Fibroblast of gingiva (primary cell): ENCODE measurements at regions not wholly inside any gene's neighbourhood (a gene's known extent, or its start where the extent isn't known, plus 50 kb on each side); places are given as distances from the start of the nearest gene placed in this dataset.
"Not testable (repeated sequence)": the region's sequence is repeated elsewhere in the genome, so short reads cannot be mapped to it uniquely, and the experiment has no call there.

Experiments used
- DNase-seq: peaks from one replicate; pipeline ENCODE4 v3.0.0-alpha.2; 2011; ENCODE audit warnings: low read depth

GRCh38 chrX:122055460-122055859, 1008.0 kb downstream of the GLUD2 start:
- DNase-seq, result peak; percentile 1

DNA sequence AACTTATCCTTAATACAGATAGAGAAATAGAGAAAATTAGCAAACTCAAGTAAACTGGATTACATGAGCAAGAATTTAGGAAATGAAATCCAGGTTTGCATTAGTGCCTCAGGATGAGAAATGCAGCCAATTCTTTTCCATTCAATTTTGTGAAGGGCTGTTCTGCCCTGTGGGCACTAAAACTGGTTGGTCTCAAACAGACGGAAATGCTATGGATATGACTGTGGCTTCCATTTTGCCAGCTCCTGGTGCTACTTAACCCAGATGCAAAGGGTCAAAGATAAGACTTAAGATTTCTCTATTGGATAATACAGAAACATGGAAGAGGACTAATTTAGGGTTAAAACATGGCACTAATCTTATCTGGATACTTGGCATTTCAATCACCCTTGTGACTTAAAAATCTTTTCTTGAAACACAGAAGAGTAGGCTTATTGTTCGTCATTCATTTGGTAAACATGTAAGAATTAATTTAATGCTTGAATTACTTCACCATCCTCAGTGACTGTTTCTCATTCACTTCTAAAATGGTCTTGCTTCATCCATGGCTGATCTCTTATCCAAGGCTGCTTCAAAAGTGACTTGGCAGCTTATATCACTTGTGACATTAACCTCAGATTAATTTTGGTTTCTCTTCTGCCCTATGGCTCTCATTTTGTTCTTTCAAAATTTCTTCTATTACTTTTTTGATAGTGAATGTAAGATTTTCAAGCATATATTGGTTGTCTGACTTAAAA, 1008.7 kb downstream of the GLUD2 start:
- DNase-seq, result peak; percentile 57

DNA sequence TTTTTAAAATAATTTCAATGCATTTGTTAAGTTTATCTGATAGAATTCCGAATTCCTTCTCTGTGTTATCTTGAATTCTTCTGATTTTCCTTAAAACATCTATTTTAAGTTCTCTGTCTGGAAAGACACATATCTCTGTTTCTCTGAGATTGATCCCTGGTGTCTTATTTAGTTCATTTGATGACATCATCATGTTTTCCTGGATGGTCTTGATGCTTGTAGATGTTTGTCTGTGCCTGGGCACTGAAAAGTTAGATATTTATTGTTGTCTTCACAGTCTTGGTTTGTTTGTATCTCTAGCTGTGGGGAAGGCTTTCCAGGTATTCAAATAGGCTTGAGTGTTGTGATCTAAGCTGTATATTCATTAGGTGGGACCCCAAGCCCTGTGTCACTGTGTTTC, 1028.8 kb downstream of the GLUD2 start:
- no peak for DNase-seq

GRCh38 chrX:122078079-122078478, 1030.7 kb downstream of the GLUD2 start:
- DNase-seq, result no peak

DNA sequence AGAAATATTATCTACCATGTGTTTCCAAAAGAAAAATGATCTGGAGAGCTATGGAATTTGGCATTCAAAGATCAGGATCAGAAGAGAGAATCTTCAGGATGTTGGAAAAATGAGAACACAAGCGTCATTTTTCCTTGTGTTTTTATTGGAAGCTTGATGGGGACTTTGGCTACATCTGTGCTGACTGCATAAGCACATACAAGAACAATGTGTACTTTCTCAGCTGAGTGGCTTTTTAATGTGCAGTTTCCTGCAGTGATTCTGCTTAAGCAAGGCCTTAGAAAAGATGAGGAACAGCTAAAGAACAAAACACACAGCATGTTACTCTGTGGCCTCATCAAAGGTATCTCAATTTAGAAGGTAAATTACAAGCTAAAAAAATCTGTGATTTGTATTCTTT, 1039.9 kb downstream of the GLUD2 start:
- DNase-seq, result peak; percentile 80

GRCh38 chrX:122091571-122091970, 1044.2 kb downstream of the GLUD2 start:
- no peak for DNase-seq

- no peak for DNase-seq
These were observed 1045.0 kb downstream of the GLUD2 start for GRCh38 chrX:122092360-122092759.

DNA sequence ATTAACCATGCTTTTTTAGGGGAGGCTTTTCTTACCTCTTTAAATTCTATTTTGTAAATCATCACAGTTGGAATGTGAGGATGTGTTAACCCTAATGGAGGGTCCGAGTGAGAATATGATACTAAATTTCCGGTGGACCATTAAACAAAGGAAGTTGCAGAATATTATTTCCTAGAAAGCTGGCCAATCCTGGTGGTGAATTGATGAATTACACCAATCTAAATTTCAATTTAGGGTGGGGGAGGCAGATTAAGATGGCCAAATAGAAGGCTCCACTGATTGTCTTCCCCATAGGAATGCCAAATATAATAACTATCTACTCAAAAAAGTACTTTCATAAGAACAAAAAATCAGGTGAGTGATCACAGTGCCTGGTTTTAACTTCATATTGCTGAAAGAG, 1045.6 kb downstream of the GLUD2 start:
- no peak for DNase-seq

DNA sequence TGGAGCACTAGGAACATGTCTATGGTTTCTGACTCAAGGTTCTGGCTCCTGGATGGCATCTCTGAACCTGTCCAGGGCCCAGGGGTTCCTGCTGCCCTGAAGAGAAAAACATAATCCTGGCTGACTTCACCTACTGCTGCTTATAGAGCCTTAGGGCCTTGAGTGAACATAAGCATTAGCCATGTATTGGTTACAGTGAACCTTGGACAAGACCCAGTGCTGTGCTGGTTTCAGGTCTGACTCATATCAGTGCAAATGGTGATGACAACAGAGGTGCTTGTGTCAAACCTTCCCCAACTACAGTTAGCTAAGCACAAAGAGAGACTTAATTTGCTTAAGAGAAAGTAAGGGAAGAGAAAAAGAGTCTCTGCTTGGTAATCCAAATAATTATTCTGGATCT, 1047.2 kb downstream of the GLUD2 start:
- peak; percentile 56 for DNase-seq

DNA sequence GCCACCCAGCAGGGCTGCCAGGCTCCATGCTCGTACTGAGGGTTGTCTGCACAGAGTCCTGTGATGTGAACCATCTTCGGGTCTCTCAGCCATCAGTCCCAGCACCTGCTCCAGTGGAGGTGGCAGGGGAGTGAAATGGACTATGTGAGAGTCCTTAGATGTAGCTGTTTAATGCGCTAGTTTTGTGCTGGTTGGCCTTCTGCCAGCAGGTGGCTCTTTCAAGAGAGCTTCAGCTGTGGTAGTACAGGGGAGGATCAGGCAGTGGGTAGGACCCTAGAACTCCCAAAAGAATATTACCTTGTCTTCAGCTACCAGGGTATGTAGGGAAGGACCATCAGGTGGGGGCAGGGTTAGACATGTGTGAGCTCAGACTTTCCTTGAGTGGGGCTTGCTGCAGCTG, 1066.0 kb downstream of the GLUD2 start:
- no peak for DNase-seq

GRCh38 chrX:122113896-122114295, 1066.5 kb downstream of the GLUD2 start:
- no peak for DNase-seq

DNA sequence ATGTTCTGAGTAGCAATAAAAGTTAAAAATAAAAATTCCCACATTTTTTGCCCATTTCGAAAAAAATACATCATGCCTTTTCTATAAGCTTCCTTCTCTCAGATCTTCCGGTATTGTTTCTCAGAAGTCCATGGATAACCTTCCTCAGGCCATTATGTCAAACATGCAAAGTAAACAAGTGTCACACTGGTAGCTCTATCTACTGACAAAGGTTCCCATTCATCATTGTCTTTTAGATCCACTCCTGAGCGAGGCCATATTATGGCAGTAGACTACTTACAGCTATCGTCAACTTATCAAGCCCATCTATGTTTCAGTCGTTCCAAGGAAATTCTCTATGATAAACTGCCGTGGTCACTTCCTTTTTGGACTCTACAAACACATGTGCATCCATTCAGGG, 1068.2 kb downstream of the GLUD2 start:
- DNase-seq, result no peak

GRCh38 chrX:122119361-122119760, 1064.7 kb upstream of the GRIA3 start:
- no peak for DNase-seq

DNA sequence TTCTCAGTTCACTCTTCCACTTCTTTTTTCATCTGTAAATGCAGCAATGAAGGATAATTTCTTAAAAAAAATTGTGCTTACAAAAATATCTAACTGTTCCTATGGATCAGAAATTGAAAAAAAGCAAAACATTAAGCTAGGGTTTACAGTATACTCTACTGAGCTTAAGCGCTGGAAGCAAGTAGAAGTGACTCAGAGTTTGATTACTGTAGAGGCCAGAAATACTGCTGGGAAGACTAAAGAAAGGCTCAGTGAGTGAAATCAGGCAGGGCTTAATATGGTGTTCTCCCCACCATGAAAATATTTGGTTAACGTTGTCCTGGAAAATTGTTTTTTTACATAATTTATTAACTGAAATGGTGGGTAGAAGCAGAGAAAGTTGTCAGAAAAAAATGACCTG, 1061.8 kb upstream of the GRIA3 start:
- no peak for DNase-seq

- DNase-seq, result no peak
These were observed 1050.6 kb upstream of the GRIA3 start for GRCh38 chrX:122133478-122133877.

DNA sequence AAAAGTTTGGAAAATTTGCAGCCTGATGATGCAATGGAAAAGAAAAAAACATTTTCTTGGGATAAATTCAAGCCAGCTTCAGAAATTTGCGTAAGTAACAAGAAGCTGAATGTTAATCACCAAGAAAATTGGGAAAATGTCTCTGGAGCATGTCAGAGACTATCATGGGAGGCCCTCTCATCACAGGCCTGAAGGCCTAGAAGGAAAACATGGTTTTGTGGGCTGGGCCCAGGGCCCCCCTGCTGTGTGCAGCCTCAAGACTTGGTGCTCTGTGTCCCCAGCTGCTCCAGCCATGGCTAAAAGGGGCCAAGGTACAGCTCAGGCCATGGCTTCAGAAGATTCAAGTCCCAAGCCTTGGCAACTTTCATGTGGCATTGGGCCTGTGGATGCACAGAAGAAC, 1049.8 kb upstream of the GRIA3 start:
- DNase-seq, result peak; percentile 31

- DNase-seq, result no peak
These were observed 1049.0 kb upstream of the GRIA3 start for GRCh38 chrX:122135070-122135469.

- DNase-seq, result not testable (repeated sequence)
These were observed 1043.9 kb upstream of the GRIA3 start for GRCh38 chrX:122140219-122140618.

- DNase-seq, result no peak
These were observed 1030.1 kb upstream of the GRIA3 start for GRCh38 chrX:122154019-122154418.

- no peak for DNase-seq
These were observed 1015.8 kb upstream of the GRIA3 start for GRCh38 chrX:122168241-122168640.

DNA sequence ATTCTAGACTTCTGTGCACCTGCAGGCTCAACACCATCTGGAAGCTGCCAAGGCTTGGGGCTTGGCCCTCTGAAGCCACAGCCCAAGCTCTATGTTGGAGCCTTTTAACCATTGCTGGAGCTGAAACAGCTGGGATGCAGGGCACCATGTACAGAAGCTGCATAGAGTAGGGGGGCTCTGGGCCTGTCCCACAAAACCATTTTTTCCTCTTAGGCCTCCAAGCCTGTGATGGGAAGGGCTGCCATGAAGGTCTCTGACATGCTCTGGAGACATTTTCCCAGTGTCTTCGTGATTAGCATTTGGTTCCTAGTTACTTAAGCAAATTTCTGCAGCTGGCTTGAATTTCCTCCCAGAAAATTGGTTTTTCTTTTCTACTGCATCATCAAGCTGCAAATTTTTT, 999.3 kb upstream of the GRIA3 start:
- DNase-seq, result no peak

DNA sequence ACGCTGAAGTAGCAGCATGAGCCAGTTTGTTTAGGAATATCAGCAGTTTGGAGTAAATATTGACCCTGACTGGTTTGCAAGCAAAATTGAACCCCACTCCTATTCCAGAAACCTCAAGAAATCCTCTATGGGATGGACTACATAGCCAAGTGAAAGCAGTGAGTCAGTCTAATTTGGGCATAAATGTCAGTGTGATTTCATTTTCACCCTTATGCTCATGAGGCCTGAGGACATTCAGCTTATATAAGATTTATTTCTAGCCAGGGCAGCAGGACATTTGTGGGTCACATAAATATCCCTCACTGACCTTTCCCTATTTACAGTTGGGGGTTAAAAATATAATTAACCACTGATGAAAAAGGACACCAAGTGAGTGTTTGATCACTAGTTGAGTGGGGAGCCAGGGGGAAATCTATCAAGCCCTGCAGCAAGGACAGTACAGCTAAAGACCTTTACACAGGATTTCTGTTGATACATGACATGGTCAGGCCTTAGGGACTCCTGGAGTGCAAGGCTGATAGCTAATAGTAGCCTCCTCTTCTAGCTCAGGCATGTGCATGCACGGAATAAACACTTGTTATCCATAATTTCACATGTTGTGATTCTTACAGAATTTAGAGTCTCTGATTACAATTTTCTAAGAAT, 996.9 kb upstream of the GRIA3 start:
- no peak for DNase-seq

DNA sequence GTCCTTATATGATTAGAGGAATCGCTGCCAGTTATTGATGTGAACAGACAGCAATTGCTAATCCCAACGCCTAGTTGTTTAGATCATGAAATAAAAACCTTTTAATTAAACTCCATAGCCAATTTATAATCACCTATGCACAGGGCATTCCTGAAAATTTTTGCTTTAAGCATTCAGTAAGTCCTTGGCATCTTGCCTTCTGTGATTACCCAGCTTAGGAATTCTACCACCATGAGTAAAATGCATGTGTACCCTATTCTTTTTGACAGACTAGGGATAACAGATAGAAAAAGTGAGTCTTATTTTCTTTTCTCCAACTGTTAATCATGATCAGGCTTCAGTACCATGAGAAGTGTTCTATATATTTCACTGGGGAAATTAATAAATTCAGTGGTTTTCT, 995.3 kb upstream of the GRIA3 start:
- no peak for DNase-seq

DNA sequence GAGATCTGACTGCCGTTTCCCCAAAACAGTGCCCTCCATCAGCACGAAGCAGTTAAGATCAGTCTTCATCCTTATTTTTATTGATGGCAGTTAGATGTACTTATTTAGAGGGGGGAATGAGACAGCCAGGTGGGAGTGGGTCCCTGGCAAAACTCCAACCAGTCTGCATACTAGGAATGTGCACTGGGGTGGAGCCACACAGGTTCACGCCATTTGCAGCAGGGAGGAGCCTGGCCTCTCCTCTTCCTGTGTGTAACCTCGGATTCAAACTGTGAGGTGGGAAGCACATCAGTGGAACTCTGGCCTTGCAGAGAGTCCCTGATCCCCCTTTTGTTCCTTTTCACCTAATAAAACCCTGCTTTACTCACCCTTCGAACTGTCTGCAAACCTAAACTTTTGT, 987.7 kb upstream of the GRIA3 start:
- DNase-seq, result no peak
